22Rv1 (cell line): ENCODE measurements at regions not wholly inside any gene's neighbourhood (a gene's known extent, or its start where the extent isn't known, plus 50 kb on each side); places are given as distances from the start of the nearest gene placed in this dataset.

Experiments
- ZFX ChIP-seq: fragments of 450-650 bp; IDR thresholded peaks from 2 replicates; pipeline ENCODE4 v1.6.1; 2017; ENCODE audit warnings: antibody characterized with exemption, borderline replicate concordance
- TF ChIP-seq, protein P1 (sequence below): fragments of 450-650 bp; IDR thresholded peaks from 2 replicates; pipeline ENCODE4 v1.5.1; 2017; ENCODE audit warnings: mild to moderate bottlenecking

DNA sequence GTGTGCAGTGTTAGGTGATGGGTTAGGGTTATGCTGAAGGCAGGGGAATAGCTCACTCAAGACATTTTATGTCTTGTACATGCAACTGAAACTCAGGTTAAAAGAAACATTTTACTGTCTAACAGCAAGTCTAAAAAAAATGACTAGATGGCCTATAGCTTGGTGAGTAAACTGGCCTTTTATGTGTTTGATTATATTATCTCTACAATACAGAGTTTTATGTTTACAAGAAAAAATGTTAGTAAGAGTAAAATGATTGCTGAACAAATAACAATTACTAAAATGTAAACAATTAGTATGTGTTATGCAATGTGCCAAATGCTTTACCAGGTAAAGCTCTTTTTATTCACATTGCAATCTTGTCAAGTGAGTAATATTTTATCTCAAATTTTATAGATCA, 1039.6 kb downstream of the ROBO2 start:
- TF ChIP-seq, protein P1, sequence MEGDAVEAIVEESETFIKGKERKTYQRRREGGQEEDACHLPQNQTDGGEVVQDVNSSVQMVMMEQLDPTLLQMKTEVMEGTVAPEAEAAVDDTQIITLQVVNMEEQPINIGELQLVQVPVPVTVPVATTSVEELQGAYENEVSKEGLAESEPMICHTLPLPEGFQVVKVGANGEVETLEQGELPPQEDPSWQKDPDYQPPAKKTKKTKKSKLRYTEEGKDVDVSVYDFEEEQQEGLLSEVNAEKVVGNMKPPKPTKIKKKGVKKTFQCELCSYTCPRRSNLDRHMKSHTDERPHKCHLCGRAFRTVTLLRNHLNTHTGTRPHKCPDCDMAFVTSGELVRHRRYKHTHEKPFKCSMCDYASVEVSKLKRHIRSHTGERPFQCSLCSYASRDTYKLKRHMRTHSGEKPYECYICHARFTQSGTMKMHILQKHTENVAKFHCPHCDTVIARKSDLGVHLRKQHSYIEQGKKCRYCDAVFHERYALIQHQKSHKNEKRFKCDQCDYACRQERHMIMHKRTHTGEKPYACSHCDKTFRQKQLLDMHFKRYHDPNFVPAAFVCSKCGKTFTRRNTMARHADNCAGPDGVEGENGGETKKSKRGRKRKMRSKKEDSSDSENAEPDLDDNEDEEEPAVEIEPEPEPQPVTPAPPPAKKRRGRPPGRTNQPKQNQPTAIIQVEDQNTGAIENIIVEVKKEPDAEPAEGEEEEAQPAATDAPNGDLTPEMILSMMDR = no peak
- no peak for TF ChIP-seq ZFX
